C4-2B (cell line): ENCODE measurements at regions not wholly inside any gene's neighbourhood (a gene's known extent, or its start where the extent isn't known, plus 50 kb on each side); places are given as distances from the start of the nearest gene placed in this dataset.

Experiments used
- CTCF ChIP-seq: fragments of 450-650 bp; conservative IDR thresholded peaks from 2 replicates; pipeline ENCODE4 v1.5.1; 2017; ENCODE audit warnings: mild to moderate bottlenecking
- ZFX ChIP-seq: fragments of 450-650 bp; IDR thresholded peaks from 2 replicates; pipeline ENCODE4 v1.6.1; 2017

DNA sequence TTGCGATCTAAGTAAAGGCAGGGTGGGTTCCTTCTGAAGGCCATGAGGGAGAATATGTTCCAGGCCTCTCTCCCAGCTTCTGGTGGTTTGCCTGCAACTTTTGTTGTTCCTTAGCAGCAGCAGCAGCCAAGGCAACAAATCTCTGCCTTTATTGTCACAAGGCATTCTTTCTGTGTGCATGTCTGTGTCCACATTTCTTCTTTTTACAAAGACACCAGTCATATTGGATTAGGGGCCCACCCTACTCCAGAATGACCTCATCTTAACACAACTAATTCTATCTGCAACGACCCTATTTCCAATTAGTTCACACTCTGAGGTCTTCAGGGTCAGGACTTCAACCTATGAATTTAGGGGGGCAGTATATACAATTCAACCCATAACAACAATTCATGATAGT is 587.5 kb downstream of the XIRP2 start:
- TF ChIP-seq CTCF: no peak
- TF ChIP-seq ZFX: no peak
